ENCODE measurements at regions not wholly inside any gene's neighbourhood (a gene's known extent, or its start where the extent isn't known, plus 50 kb on each side); places are given as distances from the start of the nearest gene placed in this dataset.

- TF ChIP-seq STAT1 (IDR thresholded peaks at IDR 0.05; ENCODE audit: unreplicated experiment) (no peak), ZNF114 (CRISPR knock-in tag; IDR thresholded peaks at IDR 0.05) (no peak), JUNB (IDR thresholded peaks at IDR 0.05; ENCODE audit: unreplicated experiment) (no peak), REST (IDR thresholded peaks at IDR 0.05; ENCODE audit: unreplicated experiment) (no peak), NANOG (IDR thresholded peaks at IDR 0.05; ENCODE audit: borderline replicate concordance) (no peak), EZH2phosphoT487 (IDR thresholded peaks at IDR 0.05; ENCODE audit: unreplicated experiment) (no peak), ETS1 (IDR thresholded peaks at IDR 0.05) (no peak), ZNF331 (CRISPR knock-in tag; IDR thresholded peaks at IDR 0.05; ENCODE audit: low read depth) (no peak), CTCF (conservative IDR thresholded peaks at IDR 0.05; ENCODE audit: low read depth in 2 of 2) (no peak)
Measured at GRCh38 chr17:71461498-71462169, 659.2 kb upstream of the SOX9 start (continued).

GRCh38 chr17:71464241-71464640 lies 656.6 kb upstream of the SOX9 start:
- no peak overlapping the region for H3K27ac Mint-ChIP-seq
- H3K36me3 Mint-ChIP-seq (ENCODE audit: low read depth), result peaks cover 5% of the 10 kb centered on the region; the same call in 2 of the 3 replicates
- ATAC-seq, result no peak
- H3K4me3 Mint-ChIP-seq, result no peak overlapping the region
- H3K36me3 ChIP-seq (ENCODE audit: insufficient read depth), result no peaks in the 10 kb centered on the region
- H3F3A ChIP-seq (replicated peaks; ENCODE audit: low read depth), result no peaks in the 10 kb centered on the region
- peaks cover 4% of the 10 kb centered on the region; the same call in 1 of the 3 replicates for H3K9me3 Mint-ChIP-seq
- no peak overlapping the region; the same call in 1 of the 2 replicates for H2AFZ ChIP-seq
- peaks cover 1% of the 10 kb centered on the region for H3K27me3 Mint-ChIP-seq (ENCODE audit: insufficient read depth, low read depth, poor library complexity)
- peaks cover 6% of the 10 kb centered on the region; the same call in 1 of the 2 replicates for H3K9me2 ChIP-seq (ENCODE audit: insufficient read depth)
- peaks cover 26% of the 10 kb centered on the region for H3K4me1 Mint-ChIP-seq
- DNase-seq (ENCODE audit: low spot score), result no peak
- H3K4me2 ChIP-seq, result no peak overlapping the region
- H3K4me1 ChIP-seq (ENCODE audit: insufficient read depth), result peaks cover 19% of the 10 kb centered on the region
- H4K20me1 ChIP-seq (replicated peaks; ENCODE audit: insufficient read depth), result no peaks in the 10 kb centered on the region
- H3K27me3 ChIP-seq (ENCODE audit: insufficient read depth), result no peaks in the 10 kb centered on the region
- H3K4me3 ChIP-seq, result no peak overlapping the region
- no peak overlapping the region for H3K27ac ChIP-seq (ENCODE audit: low read depth)
- H3K79me2 ChIP-seq (replicated peaks; ENCODE audit: insufficient read depth), result no peaks in the 10 kb centered on the region
- no peak for TF ChIP-seq EZH2phosphoT487 (IDR thresholded peaks at IDR 0.05; ENCODE audit: unreplicated experiment)
- TF ChIP-seq EZH2 (IDR thresholded peaks at IDR 0.05; ENCODE audit: low read depth, unreplicated experiment), result no peak
- TF ChIP-seq ZNF114 (CRISPR knock-in tag; IDR thresholded peaks at IDR 0.05), result no peak
- TF ChIP-seq POLR2AphosphoS5 (IDR thresholded peaks at IDR 0.05; ENCODE audit: low read depth), result no peak
- no peak for TF ChIP-seq CTCF (conservative IDR thresholded peaks at IDR 0.05; ENCODE audit: low read depth in 2 of 2)

Measured in GM23338 (cell line).